Activated T-cell treated with anti-CD3 and anti-CD28 coated beads, Interleukin-2, amount 50 U/mL, for 48 hours (primary cell): ENCODE measurements at regions not wholly inside any gene's neighbourhood (a gene's known extent, or its start where the extent isn't known, plus 50 kb on each side); places are given as distances from the start of the nearest gene placed in this dataset.

ENCODE experiments used
- DNase-seq, 2 experiments: peaks; one replicate each; pipeline ENCODE4 v3.0.0-alpha.2; 2020

DNA sequence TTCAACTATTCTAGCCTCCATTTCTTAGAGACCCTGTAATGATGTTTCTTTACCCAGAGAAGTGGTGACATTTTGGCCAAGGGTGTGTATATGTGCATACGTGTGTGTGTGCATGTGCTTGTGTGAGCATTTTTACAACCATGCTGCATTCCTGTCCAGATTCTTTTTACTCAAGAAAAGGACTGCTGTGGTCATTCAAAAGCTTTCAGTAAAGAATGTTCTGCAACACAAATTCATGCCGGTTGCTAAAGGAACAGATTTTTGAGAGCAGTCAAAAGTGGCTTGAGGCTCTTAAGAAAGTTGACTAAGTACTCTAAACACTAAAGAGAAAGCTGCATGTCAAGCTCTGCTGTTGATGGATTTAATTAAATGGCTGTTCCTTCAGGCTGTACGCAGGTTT lies 65.0 kb upstream of the FMR1 start:
- no peak for DNase-seq

DNA sequence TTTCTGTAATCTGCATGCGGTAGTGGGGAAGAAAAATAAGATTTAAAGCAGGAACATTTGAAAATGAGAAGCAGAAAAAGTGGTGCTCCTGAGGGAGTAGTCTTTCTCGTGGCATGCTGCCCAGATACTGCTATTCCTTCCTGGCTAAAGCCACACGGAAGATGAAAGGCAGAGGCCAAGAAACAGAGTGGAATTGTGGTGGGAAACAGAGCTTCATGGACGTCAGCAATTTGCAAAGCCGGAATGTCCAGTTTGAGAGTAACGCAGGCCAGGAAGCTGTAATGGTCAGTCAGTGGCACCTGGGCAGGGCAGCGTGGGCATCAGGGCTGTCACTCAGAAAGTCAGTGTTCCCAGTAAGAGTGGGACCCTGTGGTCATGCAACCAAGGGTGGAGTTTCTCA lies 63.7 kb upstream of the FMR1 start:
- DNase-seq, result no peak

DNA sequence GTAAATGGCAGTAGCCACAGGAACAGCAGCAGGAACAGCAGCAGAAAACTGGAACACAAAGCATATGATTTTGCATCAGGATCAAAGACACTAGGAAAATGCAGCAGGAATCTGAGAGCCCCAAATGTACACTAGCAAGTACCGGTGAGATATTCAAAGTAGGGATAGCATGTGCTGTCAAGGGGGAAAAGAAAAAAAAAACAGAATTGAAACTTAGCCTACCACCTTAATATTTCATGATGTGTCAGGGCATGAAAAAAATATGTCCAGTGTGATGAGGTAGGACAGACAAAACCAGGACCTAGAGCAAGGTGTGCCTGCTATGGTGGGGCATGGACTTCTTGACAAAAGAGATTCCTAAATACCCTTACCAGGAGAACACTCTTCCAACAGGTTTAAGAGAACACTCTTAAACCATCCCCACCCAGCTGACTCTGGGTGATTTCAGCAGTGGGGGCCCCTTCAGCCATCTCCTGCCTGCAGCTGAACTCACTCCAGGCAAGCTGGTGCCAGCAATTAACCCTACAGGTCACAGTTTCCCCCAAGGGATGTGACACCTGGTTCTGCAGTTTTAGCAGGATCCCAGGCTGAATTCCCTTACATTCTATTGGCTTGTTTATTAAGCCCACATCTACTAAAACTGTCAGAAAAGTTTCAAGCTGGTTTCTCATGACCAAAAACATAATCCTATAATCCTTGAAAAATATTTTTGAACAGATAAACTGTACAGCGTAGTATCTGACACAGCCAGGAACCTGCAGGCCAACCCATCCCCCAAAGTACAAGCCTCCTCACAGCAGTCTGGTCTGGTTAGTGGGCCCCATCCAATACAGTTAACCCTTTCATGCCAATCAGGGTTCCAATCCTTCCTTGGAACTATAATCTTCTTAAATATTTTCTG lies 62.9 kb upstream of the FMR1 start:
- no peak for DNase-seq

DNA sequence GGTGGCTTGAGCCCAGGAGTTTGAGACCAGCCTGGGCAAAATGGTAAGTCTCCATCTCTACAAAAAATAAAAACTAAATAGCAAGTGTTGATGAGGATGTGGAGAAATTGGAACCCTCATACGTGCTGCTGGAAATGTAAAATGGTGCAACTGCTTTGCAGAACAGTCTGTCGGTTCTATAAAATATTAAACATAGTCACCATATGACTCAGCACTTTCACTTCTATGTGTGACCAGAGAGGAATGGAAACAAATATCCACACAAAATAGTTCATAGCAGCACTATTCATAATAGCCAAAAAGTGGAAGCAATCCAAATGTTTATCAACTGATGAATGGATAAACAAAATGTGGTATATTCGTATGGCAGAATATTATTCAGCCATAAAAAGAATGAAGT lies 60.8 kb upstream of the FMR1 start:
- no peak for DNase-seq

DNA sequence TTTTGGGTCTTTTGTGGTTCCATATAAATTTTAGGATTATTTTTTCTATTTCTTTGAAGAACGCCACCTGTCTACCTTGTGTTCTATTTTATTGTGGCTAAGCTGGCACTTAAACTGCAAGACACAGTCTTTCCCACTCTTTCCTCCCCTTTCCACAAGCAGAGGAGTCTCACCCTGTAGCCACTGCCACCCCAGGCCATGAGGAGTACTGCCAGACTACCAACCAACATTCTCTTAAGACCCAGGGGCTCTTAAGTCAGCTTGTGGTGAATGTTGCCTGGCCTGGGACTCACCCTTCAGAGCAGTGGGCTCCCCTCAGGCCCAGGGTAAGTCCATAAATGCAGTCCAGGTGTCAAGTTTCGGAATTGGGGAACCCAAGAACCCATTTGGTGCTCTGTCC lies 58.0 kb upstream of the FMR1 start:
- no peak for DNase-seq

DNA sequence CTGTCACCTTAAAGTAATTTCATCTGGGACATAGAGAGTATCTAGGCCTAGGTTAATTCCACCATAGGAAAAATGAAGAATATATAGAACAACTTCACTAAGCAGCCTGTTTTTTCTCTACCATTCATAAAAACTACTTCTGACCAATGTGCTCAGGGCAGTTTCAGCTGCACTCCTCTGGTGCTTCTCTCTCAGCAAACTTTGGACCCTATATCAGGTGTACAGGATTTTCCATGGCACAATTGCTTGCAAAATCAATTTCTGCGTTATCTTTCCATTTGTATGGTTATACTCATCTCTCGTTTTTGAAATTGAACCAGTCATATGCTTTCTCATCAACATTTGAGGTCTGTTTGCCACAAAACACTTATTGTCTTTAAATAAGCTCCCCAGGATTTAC lies 52.1 kb upstream of the FMR1 start:
- no peak for DNase-seq
